Spleen (tissue), 11 donors: ENCODE measurements at regions not wholly inside any gene's neighbourhood (a gene's known extent, or its start where the extent isn't known, plus 50 kb on each side); places are given as distances from the start of the nearest gene placed in this dataset.

ENCODE experiments used
- DNase-seq: peaks from one replicate; pipeline ENCODE4 v3.0.0-alpha.2; 2020
- H3K27ac ChIP-seq, 8 donors: fragments of 200-600 bp; sonication (generic) in 7 of 8; 1 replicate in 4 of 8; 2 replicates in 4 of 8; pipeline versions ENCODE4 v1.5.0 to v1.8.0; 2016 to 2021; ENCODE audit warnings: inconsistent platforms in 4 of 8, mild to moderate bottlenecking in 4 of 8, moderate library complexity in 1 of 8
- H3K27me3 ChIP-seq, 7 donors: fragments of 200-600 bp; sonication (generic) in 6 of 7; replicated peaks in 1 of 7; 1 replicate in 4 of 7; 2 replicates in 3 of 7; pipeline versions ENCODE4 v1.5.0 to v1.8.0; 2016 to 2021; ENCODE audit warnings: inconsistent platforms in 3 of 7, mild to moderate bottlenecking in 1 of 7
- H3K36me3 ChIP-seq, 6 donors: fragments of 200-600 bp; sonication (generic) in 5 of 6; 1 replicate in 4 of 6; 2 replicates in 2 of 6; pipeline versions ENCODE4 v1.5.0 to v1.8.0; 2016 to 2021; ENCODE audit warnings: inconsistent platforms in 2 of 6
- H3K4me1 ChIP-seq, 6 donors: fragments of 200-600 bp; sonication (generic) in 5 of 6; 1 replicate in 3 of 6; 2 replicates in 3 of 6; pipeline versions ENCODE4 v1.5.0 to v1.8.0; 2016 to 2021; ENCODE audit warnings: inconsistent platforms in 3 of 6
- H3K4me3 ChIP-seq, 8 donors: fragments of 200-600 bp; sonication (generic) in 7 of 8; 1 replicate in 4 of 8; 2 replicates in 4 of 8; pipeline versions ENCODE4 v1.5.0 to v1.8.0; 2016 to 2021; ENCODE audit warnings: inconsistent platforms in 4 of 8, mild to moderate bottlenecking in 4 of 8, moderate library complexity in 2 of 8
- H3K9me3 ChIP-seq, 8 donors: fragments of 200-600 bp; sonication (generic) in 7 of 8; 1 replicate in 4 of 8; 2 replicates in 4 of 8; pipeline versions ENCODE4 v1.5.0 to v1.8.0; 2016 to 2021; ENCODE audit warnings: inconsistent platforms in 4 of 8
- POLR2A ChIP-seq, 3 donors: fragments of 450-650 bp; IDR thresholded peaks; one replicate each; pipeline ENCODE4 v1.5.1; 2017; ENCODE audit warnings: antibody characterized with exemption in 3 of 3, mild to moderate bottlenecking in 1 of 3
- POLR2AphosphoS5 ChIP-seq, 3 donors: sonication (generic); formaldehyde crosslinking; IDR thresholded peaks; one replicate each; pipeline ENCODE4 v1.5.1; 2017; ENCODE audit warnings: antibody characterized with exemption in 3 of 3
- WGBS, 5 donors: extraction: QIAGEN DNeasy Blood & Tissue Kit in 3 of 5; methylation state at CpG; one replicate each; pipeline versions ENCODE4 v1.1.5 to v1.1.7; 2013 to 2018; 5-methylcytosine and 5-hydroxymethylcytosine counted together
- intact Hi-C: fragments of 100-400 bp; cut with DNase I; formaldehyde crosslinking; loops from one replicate; pipeline ENCODE4 v1.15.0; 2023; ENCODE audit warnings: low total_unique reads
- TF ChIP-seq, protein P1 (sequence below), 11 experiments: fragments of 200-600 bp in 7 of 11; fragments of 450-650 bp in 4 of 11; sonication (generic) in 4 of 11; IDR thresholded peaks in 8 of 11; conservative IDR thresholded peaks in 3 of 11; 1 replicate in 7 of 11; 2 replicates in 4 of 11; pipeline versions ENCODE4 v1.4.0 to v1.8.0; 2016 to 2021; ENCODE audit warnings: antibody characterized with exemption in 11 of 11, inconsistent platforms in 4 of 11, mild to moderate bottlenecking in 1 of 11
- donor health status: healthy with polysubstance abuse.
- donor health status: DM: no; HTN: no; CAD: no; lungs with moderate emphysema.
- donor health status: DM: no; HTN: no; CAD: no.
- donor health status: Bipolar disorder and iron deficiency.
- donor health status: healthy.
- donor health status: DM: no; HTN: no; CAD: no.
- donor health status: DM: yes; HTN: yes; CAD: no.

DNA sequence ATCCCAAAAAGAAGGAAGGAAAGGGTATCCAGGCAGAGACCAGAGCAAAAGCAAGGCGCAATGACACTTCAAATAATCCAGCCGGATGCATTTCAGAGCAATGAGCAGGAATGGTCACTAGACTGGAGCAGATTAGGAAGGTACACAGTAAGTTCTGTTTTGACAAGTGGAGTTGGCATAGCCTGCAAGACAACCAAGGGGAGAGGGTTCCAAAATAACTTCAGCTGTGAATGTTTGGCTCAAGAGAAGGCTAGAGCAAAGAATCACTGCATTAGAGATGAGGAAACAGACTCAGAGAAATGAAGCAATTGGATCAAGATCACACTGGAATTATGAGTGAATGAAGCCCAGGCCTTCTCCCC, 90.0 kb upstream of the EGFL6 start:
- TF ChIP-seq POLR2AphosphoS5 (IDR thresholded peaks at IDR 0.05) (no peak), POLR2A (IDR thresholded peaks at IDR 0.05) (no peak)
- TF ChIP-seq, protein P1, sequence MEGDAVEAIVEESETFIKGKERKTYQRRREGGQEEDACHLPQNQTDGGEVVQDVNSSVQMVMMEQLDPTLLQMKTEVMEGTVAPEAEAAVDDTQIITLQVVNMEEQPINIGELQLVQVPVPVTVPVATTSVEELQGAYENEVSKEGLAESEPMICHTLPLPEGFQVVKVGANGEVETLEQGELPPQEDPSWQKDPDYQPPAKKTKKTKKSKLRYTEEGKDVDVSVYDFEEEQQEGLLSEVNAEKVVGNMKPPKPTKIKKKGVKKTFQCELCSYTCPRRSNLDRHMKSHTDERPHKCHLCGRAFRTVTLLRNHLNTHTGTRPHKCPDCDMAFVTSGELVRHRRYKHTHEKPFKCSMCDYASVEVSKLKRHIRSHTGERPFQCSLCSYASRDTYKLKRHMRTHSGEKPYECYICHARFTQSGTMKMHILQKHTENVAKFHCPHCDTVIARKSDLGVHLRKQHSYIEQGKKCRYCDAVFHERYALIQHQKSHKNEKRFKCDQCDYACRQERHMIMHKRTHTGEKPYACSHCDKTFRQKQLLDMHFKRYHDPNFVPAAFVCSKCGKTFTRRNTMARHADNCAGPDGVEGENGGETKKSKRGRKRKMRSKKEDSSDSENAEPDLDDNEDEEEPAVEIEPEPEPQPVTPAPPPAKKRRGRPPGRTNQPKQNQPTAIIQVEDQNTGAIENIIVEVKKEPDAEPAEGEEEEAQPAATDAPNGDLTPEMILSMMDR (IDR thresholded peaks at IDR 0.05 in 8 of 11, conservative IDR thresholded peaks at IDR 0.05 in 3 of 11): no peak
- WGBS, 5 donors: 89 to 98% (median 94%) methylated on average over 2 of the region's 2 CpGs
- H3K4me1 ChIP-seq: peaks cover 0 to 9% (median 0%) of the 10 kb centered on the region in 6 donors
- no peak overlapping the region for H3K27ac ChIP-seq
- no peaks in the 10 kb centered on the region for H3K9me3 ChIP-seq
- no peak for DNase-seq
- H3K27me3 ChIP-seq: peaks cover 0 to 4% (median 0%) of the 10 kb centered on the region in 7 donors
- no peaks in the 10 kb centered on the region for H3K36me3 ChIP-seq
- intact Hi-C loops: no loop called here
- H3K4me3 ChIP-seq: no peak overlapping the region

DNA sequence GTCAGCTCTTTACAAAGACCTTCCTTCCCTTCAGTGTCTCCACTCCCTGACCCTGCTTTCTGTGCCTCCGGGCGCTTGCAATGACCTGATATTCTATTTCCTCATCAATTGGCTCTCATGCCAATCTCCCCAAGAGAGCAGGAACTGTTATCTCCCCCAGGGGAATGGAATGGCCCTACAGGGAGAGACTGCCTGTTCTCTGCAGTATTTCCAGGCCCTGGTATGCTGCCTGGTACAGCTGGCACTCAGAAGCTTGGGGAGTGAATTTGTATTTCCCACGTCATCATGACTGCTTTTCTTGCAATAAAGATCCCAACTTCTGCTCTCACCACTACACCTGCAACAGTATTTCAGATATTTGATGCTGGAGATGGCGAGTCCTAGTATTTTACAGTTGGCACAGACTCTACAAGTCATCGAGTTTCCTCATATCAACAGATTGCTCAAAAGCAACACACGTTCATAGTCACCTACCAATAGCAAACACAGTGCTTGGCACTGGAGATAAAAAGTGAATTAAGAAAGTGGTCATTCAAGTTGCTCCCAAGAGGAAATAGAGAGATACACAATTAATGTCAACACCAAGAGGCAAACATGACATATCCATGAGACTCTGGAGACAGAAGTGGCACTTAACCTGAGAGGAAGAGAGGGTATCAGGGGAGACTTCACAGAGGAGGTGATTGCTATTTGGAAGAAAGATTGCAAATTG, 90.5 kb upstream of the EGFL6 start:
- H3K9me3 ChIP-seq: no peaks in the 10 kb centered on the region
- TF ChIP-seq POLR2AphosphoS5 (IDR thresholded peaks at IDR 0.05) (no peak), POLR2A (IDR thresholded peaks at IDR 0.05) (no peak)
- TF ChIP-seq, protein P1 (IDR thresholded peaks at IDR 0.05 in 8 of 11, conservative IDR thresholded peaks at IDR 0.05 in 3 of 11): no peak
- H3K27ac ChIP-seq: no peak overlapping the region
- H3K36me3 ChIP-seq: no peaks in the 10 kb centered on the region
- no peak for DNase-seq
- peaks cover 0 to 10% (median 0%) of the 10 kb centered on the region in 6 donors for H3K4me1 ChIP-seq
- peaks cover 0 to 4% (median 0%) of the 10 kb centered on the region in 7 donors for H3K27me3 ChIP-seq
- H3K4me3 ChIP-seq: no peak overlapping the region
- WGBS, 5 donors: 66 to 88% (median 75%) methylated on average over 5 to 6 of the region's 6 CpGs
- intact Hi-C loops: no loop called here

DNA sequence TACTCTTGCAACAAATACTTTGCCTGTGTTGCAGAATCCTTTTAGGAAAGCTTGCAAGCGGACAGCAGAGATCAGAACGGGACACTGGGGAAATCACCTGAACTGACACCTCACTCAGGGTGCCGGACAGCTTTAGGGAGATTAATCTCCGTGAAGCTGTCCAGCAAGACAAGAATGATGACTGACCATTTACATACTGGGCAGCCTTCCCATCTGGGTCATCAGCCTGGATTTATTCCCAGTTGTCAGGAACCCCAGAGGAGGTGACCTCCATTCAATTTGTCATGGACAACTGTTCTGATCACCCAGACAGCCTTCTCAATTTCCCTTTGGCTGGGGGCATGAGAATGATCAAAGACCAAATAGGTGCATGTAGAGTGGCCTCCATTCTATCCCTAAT, 93.0 kb upstream of the EGFL6 start:
- intact Hi-C loops: no loop called here
- Histone ChIP-seq H3K4me1 (peaks cover 0 to 18% (median 0%) of the 10 kb centered on the region in 6 donors), H3K36me3 (no peaks in the 10 kb centered on the region), H3K27me3 (peaks cover 0 to 2% (median 0%) of the 10 kb centered on the region in 7 donors), H3K27ac (no peak overlapping the region), H3K4me3 (no peak overlapping the region), H3K9me3 (no peaks in the 10 kb centered on the region)
- no peak for DNase-seq
- TF ChIP-seq POLR2A (IDR thresholded peaks at IDR 0.05) (no peak), POLR2AphosphoS5 (IDR thresholded peaks at IDR 0.05) (no peak)
- TF ChIP-seq, protein P1 (IDR thresholded peaks at IDR 0.05 in 8 of 11, conservative IDR thresholded peaks at IDR 0.05 in 3 of 11): no peak
- 79 to 95% (median 90%) methylated on average over 4 of the region's 4 CpGs for WGBS, 5 donors

DNA sequence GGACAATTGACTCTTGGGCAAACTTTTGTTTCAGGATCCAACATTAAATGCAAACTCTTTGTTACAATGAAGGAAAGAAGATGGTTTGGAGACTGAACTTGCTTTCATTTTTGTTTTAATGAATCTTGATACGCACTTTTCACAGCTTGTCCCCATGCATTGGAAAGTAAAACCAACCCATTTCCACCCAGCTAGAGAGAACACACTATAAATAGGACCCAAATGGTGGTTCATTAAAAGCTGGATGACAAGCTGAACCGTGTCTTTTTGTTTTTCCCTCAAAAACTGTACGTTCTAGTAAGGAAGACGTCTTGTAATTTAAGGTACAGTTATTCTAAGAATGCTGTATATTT, 95.3 kb upstream of the EGFL6 start:
- DNase-seq: no peak
- WGBS, 5 donors: 37 to 77% (median 60%) methylated on average over 4 of the region's 4 CpGs
- peaks cover 0 to 26% (median 0%) of the 10 kb centered on the region in 6 donors for H3K4me1 ChIP-seq
- H3K27ac ChIP-seq: peak overlapping the region; percentile 68 to 85 (median 82)
- H3K4me3 ChIP-seq: peak overlapping the region in 1 of 8 donors; percentile 29
- intact Hi-C loops: no loop called here
- no peaks in the 10 kb centered on the region for H3K36me3 ChIP-seq
- no peak for TF ChIP-seq POLR2AphosphoS5 (IDR thresholded peaks at IDR 0.05)
- TF ChIP-seq, protein P1 (IDR thresholded peaks at IDR 0.05 in 8 of 11, conservative IDR thresholded peaks at IDR 0.05 in 3 of 11): no peak
- TF ChIP-seq POLR2A (IDR thresholded peaks at IDR 0.05): no peak
- H3K27me3 ChIP-seq: peaks cover 0 to 2% (median 0%) of the 10 kb centered on the region in 7 donors
- H3K9me3 ChIP-seq: no peaks in the 10 kb centered on the region
